ENCODE measurements at regions not wholly inside any gene's neighbourhood (a gene's known extent, or its start where the extent isn't known, plus 50 kb on each side); places are given as distances from the start of the nearest gene placed in this dataset.

DNA sequence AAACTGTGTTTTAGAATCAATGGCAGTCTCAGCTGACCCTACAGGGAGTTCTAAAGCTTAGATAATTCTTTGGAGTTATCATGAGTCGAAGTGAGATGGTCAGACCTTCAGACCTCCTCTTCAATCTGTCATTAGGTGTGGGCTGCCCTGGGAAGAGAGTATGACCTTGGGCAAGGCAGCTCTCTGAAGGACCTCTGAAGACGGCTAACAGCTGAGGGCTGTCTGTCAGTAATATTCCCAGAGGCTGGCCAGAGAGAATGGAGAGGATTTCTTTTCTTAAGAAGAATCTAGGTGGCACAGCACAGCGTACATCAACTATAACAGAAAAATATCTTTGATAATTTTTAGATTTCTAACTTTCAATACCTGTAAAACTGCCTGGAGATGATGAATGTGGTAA is 379.4 kb downstream of the ZNF674 start:
- TF ChIP-seq ESRRA (IDR thresholded peaks at IDR 0.05; ENCODE audit: borderline replicate concordance, low read depth) (no peak), SMARCE1 (IDR thresholded peaks at IDR 0.05) (no peak), GATAD2B (IDR thresholded peaks at IDR 0.05; ENCODE audit: borderline replicate concordance) (no peak), NFYB (IDR thresholded peaks at IDR 0.05; ENCODE audit: extremely low read depth, insufficient read length) (no peak)
- TF ChIP-seq, protein P1, sequence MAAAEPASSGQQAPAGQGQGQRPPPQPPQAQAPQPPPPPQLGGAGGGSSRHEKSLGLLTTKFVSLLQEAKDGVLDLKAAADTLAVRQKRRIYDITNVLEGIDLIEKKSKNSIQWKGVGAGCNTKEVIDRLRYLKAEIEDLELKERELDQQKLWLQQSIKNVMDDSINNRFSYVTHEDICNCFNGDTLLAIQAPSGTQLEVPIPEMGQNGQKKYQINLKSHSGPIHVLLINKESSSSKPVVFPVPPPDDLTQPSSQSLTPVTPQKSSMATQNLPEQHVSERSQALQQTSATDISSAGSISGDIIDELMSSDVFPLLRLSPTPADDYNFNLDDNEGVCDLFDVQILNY (CRISPR knock-in tag; IDR thresholded peaks at IDR 0.05) = no peak
- TF ChIP-seq, protein P2, sequence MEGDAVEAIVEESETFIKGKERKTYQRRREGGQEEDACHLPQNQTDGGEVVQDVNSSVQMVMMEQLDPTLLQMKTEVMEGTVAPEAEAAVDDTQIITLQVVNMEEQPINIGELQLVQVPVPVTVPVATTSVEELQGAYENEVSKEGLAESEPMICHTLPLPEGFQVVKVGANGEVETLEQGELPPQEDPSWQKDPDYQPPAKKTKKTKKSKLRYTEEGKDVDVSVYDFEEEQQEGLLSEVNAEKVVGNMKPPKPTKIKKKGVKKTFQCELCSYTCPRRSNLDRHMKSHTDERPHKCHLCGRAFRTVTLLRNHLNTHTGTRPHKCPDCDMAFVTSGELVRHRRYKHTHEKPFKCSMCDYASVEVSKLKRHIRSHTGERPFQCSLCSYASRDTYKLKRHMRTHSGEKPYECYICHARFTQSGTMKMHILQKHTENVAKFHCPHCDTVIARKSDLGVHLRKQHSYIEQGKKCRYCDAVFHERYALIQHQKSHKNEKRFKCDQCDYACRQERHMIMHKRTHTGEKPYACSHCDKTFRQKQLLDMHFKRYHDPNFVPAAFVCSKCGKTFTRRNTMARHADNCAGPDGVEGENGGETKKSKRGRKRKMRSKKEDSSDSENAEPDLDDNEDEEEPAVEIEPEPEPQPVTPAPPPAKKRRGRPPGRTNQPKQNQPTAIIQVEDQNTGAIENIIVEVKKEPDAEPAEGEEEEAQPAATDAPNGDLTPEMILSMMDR (IDR thresholded peaks at IDR 0.05 in 2 of 3, conservative IDR thresholded peaks at IDR 0.05 in 1 of 3; ENCODE audit: insufficient read depth in 2 of 3, low read depth in 1 of 3, low read length in 3 of 3) = no peak
